Mesenchymal stem cell (in vitro differentiated cells and primary cell): ENCODE measurements at regions not wholly inside any gene's neighbourhood (a gene's known extent, or its start where the extent isn't known, plus 50 kb on each side); places are given as distances from the start of the nearest gene placed in this dataset.

Experiments used
- DNase-seq: peaks from one replicate; pipeline ENCODE4 v3.0.0-alpha.2; 2013
- H2AFZ ChIP-seq: one replicate; pipeline ENCODE4 v1.6.1; 2013; ENCODE audit warnings: low read depth, mild to moderate bottlenecking, control low read depth, inconsistent platforms, low read length, moderate library complexity
- H2AK5ac ChIP-seq: 2 replicates; pipeline ENCODE4 v1.6.1; 2013; ENCODE audit warnings: low read length, moderate library complexity, mild to moderate bottlenecking, inconsistent platforms; ENCODE audit not compliant: severe bottlenecking
- H2BK120ac ChIP-seq: one replicate; pipeline ENCODE4 v1.6.1; 2013; ENCODE audit warnings: low read depth, mild to moderate bottlenecking, inconsistent platforms, low read length, moderate library complexity
- H2BK12ac ChIP-seq, 2 experiments: one replicate each; pipeline ENCODE4 v1.6.1; 2013; ENCODE audit warnings: inconsistent platforms in 2 of 2, low read length in 2 of 2, mild to moderate bottlenecking in 2 of 2, moderate library complexity in 2 of 2, control low read depth in 1 of 2
- H2BK15ac ChIP-seq: one replicate; pipeline ENCODE4 v1.6.1; 2013; ENCODE audit warnings: mild to moderate bottlenecking, low read depth, inconsistent platforms; ENCODE audit not compliant: poor library complexity, severe bottlenecking
- H2BK5ac ChIP-seq: 2 replicates; pipeline ENCODE4 v1.6.1; 2013; ENCODE audit warnings: low read depth, mild to moderate bottlenecking, low read length, control low read depth, inconsistent platforms; ENCODE audit not compliant: poor library complexity, severe bottlenecking
- H3K14ac ChIP-seq, 2 experiments: one replicate each; pipeline ENCODE4 v1.6.1; 2013; ENCODE audit warnings: inconsistent platforms in 2 of 2, low read length in 2 of 2, control low read depth in 1 of 2, mild to moderate bottlenecking in 1 of 2, moderate library complexity in 1 of 2
- H3K18ac ChIP-seq, 2 experiments: one replicate each; pipeline ENCODE4 v1.6.1; 2013; ENCODE audit warnings: inconsistent platforms in 2 of 2, low read length in 2 of 2, control low read depth in 1 of 2, low read depth in 1 of 2, mild to moderate bottlenecking in 1 of 2
- H3K23ac ChIP-seq, 2 experiments: one replicate each; pipeline ENCODE4 v1.6.1; 2013; ENCODE audit warnings: inconsistent platforms in 2 of 2, low read length in 2 of 2, mild to moderate bottlenecking in 2 of 2, moderate library complexity in 2 of 2, control low read depth in 1 of 2
- H3K27ac ChIP-seq: 2 replicates; pipeline ENCODE4 v1.5.1; 2013; ENCODE audit warnings: mild to moderate bottlenecking, moderate library complexity, low read length, control low read depth, inconsistent platforms; ENCODE audit not compliant: poor library complexity, severe bottlenecking
- H3K27me3 ChIP-seq, 2 experiments: 2 replicates each; pipeline versions ENCODE4 v1.6.1 to v1.7.0; 2013; ENCODE audit warnings: low read length in 2 of 2, mild to moderate bottlenecking in 2 of 2, moderate library complexity in 2 of 2, control low read depth in 1 of 2, inconsistent platforms in 1 of 2; ENCODE audit not compliant: control insufficient read depth in 1 of 2, insufficient read depth in 1 of 2
- H3K36me3 ChIP-seq, 2 experiments: 2 replicates each; pipeline versions ENCODE4 v1.6.1 to v1.7.0; 2013; ENCODE audit warnings: low read length in 2 of 2, control low read depth in 1 of 2, inconsistent platforms in 1 of 2, low read depth in 1 of 2, mild to moderate bottlenecking in 1 of 2; ENCODE audit not compliant: insufficient read depth in 2 of 2, control insufficient read depth in 1 of 2
- H3K4ac ChIP-seq, 2 experiments: one replicate each; pipeline ENCODE4 v1.6.1; 2013; ENCODE audit warnings: inconsistent platforms in 2 of 2, low read length in 2 of 2, mild to moderate bottlenecking in 2 of 2, moderate library complexity in 2 of 2, control low read depth in 1 of 2, low read depth in 1 of 2
- H3K4me1 ChIP-seq: 2 replicates; pipeline ENCODE4 v1.6.1; 2013; ENCODE audit warnings: low read depth, low read length, control low read depth; ENCODE audit not compliant: control insufficient read depth, insufficient read depth
- H3K4me2 ChIP-seq: 2 replicates; pipeline ENCODE4 v1.6.1; 2013; ENCODE audit warnings: low read length, mild to moderate bottlenecking, inconsistent platforms; ENCODE audit not compliant: poor library complexity, severe bottlenecking
- H3K4me3 ChIP-seq, 2 experiments: 2 replicates each; pipeline versions ENCODE4 v1.5.1 to v1.7.0; 2013; ENCODE audit warnings: low read length in 2 of 2, mild to moderate bottlenecking in 2 of 2, control low read depth in 1 of 2, low read depth in 1 of 2; ENCODE audit not compliant: insufficient read depth in 1 of 2
- H3K79me1 ChIP-seq: replicated peaks from 2 replicates; pipeline ENCODE4 v1.6.1; 2013; ENCODE audit warnings: mild to moderate bottlenecking, control low read depth, low read length, inconsistent platforms; ENCODE audit not compliant: poor library complexity, severe bottlenecking
- H3K9ac ChIP-seq: 2 replicates; pipeline ENCODE4 v1.7.0; 2013; ENCODE audit warnings: mild to moderate bottlenecking, low read length, moderate library complexity
- H3K9me3 ChIP-seq: 2 replicates; pipeline ENCODE4 v1.7.0; 2013; ENCODE audit warnings: mild to moderate bottlenecking, low read length; ENCODE audit not compliant: control insufficient read depth
- H4K8ac ChIP-seq: one replicate; pipeline ENCODE4 v1.6.1; 2013; ENCODE audit warnings: inconsistent platforms, mild to moderate bottlenecking, low read length, moderate library complexity
- H4K91ac ChIP-seq: one replicate; pipeline ENCODE4 v1.6.1; 2013; ENCODE audit warnings: mild to moderate bottlenecking, low read length, inconsistent platforms
- WGBS: methylation state at CpG from one replicate; pipeline ENCODE4 v1.1.7; 2013; ENCODE audit warnings: mixed read lengths; 5-methylcytosine and 5-hydroxymethylcytosine counted together

GRCh38 chr4:84166486-84166885 lies 332.6 kb downstream of the NKX6-1 start:
- Histone ChIP-seq H3K14ac (no peak overlapping the region), H3K4me2 (no peak overlapping the region), H3K27ac (no peak overlapping the region), H2BK15ac (no peak overlapping the region), H3K9ac (no peak overlapping the region), H2BK5ac (no peak overlapping the region), H4K91ac (no peak overlapping the region), H2AFZ (no peak overlapping the region), H4K8ac (no peak overlapping the region), H3K9me3 (no peaks in the 10 kb centered on the region), H3K79me1 (no peaks in the 10 kb centered on the region), H3K27me3 (no peaks in the 10 kb centered on the region), H3K18ac (no peak overlapping the region), H2AK5ac (no peak overlapping the region), H2BK12ac (no peak overlapping the region), H3K36me3 (no peaks in the 10 kb centered on the region), H3K4me3 (no peak overlapping the region), H2BK120ac (no peak overlapping the region), H3K4me1 (no peaks in the 10 kb centered on the region), H3K4ac (no peak overlapping the region), H3K23ac (no peak overlapping the region)
- 100% methylated on average over 1 of the region's 1 CpG for WGBS
- DNase-seq, result no peak

DNA sequence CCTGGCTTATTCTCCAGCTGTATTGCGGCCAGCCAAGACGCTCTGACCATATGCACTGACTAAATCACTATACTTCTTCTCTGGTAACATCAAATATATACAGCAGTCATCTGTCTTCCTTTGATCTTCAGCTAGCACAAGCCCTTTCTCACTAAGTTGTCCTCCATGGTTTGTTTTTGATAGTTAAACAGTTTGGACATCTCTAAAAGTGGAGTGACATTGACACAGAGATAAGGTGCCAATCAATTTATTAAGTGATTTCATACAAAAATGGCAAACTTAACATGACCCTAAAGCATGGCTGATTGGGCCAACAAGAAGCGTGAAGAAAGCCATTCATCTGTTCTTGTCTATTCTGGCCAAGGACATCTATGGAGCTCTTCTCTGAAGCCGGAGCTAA lies 334.9 kb downstream of the NKX6-1 start:
- Histone ChIP-seq H2BK120ac (no peak overlapping the region), H3K4me1 (no peaks in the 10 kb centered on the region), H2BK15ac (no peak overlapping the region), H3K4ac (no peak overlapping the region), H3K27me3 (peaks cover 4 to 17% of the 10 kb centered on the region in 2 experiments), H2BK12ac (no peak overlapping the region), H4K91ac (no peak overlapping the region), H4K8ac (no peak overlapping the region), H3K4me3 (no peak overlapping the region), H2AFZ (no peak overlapping the region), H3K18ac (no peak overlapping the region), H3K79me1 (no peaks in the 10 kb centered on the region), H2BK5ac (no peak overlapping the region), H3K36me3 (no peaks in the 10 kb centered on the region), H3K14ac (no peak overlapping the region), H3K27ac (no peak overlapping the region), H3K23ac (no peak overlapping the region), H3K9me3 (no peaks in the 10 kb centered on the region), H3K9ac (no peak overlapping the region), H2AK5ac (no peak overlapping the region), H3K4me2 (no peak overlapping the region)
- 75% methylated on average over 3 of the region's 4 CpGs for WGBS
- no peak for DNase-seq

- Histone ChIP-seq H3K23ac (no peak overlapping the region), H3K79me1 (no peaks in the 10 kb centered on the region), H2BK12ac (no peak overlapping the region), H3K4ac (no peak overlapping the region), H3K9ac (no peak overlapping the region), H3K27me3 (peaks cover 4 to 23% of the 10 kb centered on the region in 2 experiments), H2AK5ac (no peak overlapping the region), H3K14ac (no peak overlapping the region), H3K9me3 (no peaks in the 10 kb centered on the region), H3K4me3 (no peak overlapping the region), H3K4me1 (no peaks in the 10 kb centered on the region), H3K18ac (no peak overlapping the region), H2BK5ac (no peak overlapping the region), H3K4me2 (no peak overlapping the region), H3K27ac (no peak overlapping the region), H3K36me3 (no peaks in the 10 kb centered on the region), H4K8ac (no peak overlapping the region), H2BK120ac (no peak overlapping the region), H4K91ac (no peak overlapping the region), H2BK15ac (no peak overlapping the region), H2AFZ (no peak overlapping the region)
- WGBS, result 13% methylated on average over 5 of the region's 5 CpGs
- no peak for DNase-seq
These were observed 339.3 kb downstream of the NKX6-1 start for GRCh38 chr4:84159762-84160161.

- Histone ChIP-seq H3K23ac (no peak overlapping the region), H2BK12ac (no peak overlapping the region), H3K36me3 (no peaks in the 10 kb centered on the region), H2BK5ac (no peak overlapping the region), H3K4ac (no peak overlapping the region), H4K8ac (no peak overlapping the region), H3K4me3 (no peak overlapping the region), H3K4me2 (no peak overlapping the region), H3K27me3 (peaks cover 4 to 23% of the 10 kb centered on the region in 2 experiments), H3K9ac (no peak overlapping the region), H3K27ac (no peak overlapping the region), H2AK5ac (no peak overlapping the region), H4K91ac (no peak overlapping the region), H2AFZ (no peak overlapping the region), H2BK120ac (no peak overlapping the region), H3K9me3 (no peaks in the 10 kb centered on the region), H3K14ac (no peak overlapping the region), H3K79me1 (no peaks in the 10 kb centered on the region), H3K18ac (no peak overlapping the region), H3K4me1 (no peaks in the 10 kb centered on the region), H2BK15ac (no peak overlapping the region)
- WGBS, result 94% methylated on average over 5 of the region's 5 CpGs
- no peak for DNase-seq
These were observed 340.4 kb downstream of the NKX6-1 start for GRCh38 chr4:84158670-84159069.
